K562 (cell line): ENCODE measurements at regions not wholly inside any gene's neighbourhood (a gene's known extent, or its start where the extent isn't known, plus 50 kb on each side); places are given as distances from the start of the nearest gene placed in this dataset.

Source experiments
- ATAC-seq: fragments of 200-7000 bp; cut with Tn5 transposase; 3 replicates; pipeline ENCODE4 v1.9.1; 2020; ENCODE audit warnings: moderate library complexity
- BruUV-seq: library from RNA; stranded (reverse); fragments of 400-500 nt; replicated peaks from 2 replicates; lab custom pipeline; 2021; lab: Mats Ljungman, UMichigan
- CTCF ChIA-PET: fragments of 300-600 bp; formaldehyde crosslinking; extraction: SDS; loops from one replicate; lab custom pipeline; 2021; ENCODE audit warnings: low intra/inter-chr PET ratio; lab: Yijun Ruan, JAX
- POLR2A ChIA-PET: fragments of 300-600, 350-650 bp; sonication (Branson Sonifier 250); formaldehyde crosslinking; extraction: SDS; loops from one replicate; lab custom pipeline; 2021; ENCODE audit warnings: antibody characterized with exemption, inconsistent platforms; lab: Yijun Ruan, JAX
- DNase-seq, 4 experiments: peaks; one replicate each; pipeline versions ENCODE4 v3.0.0 to v3.0.0-alpha.2; 2011 to 2018; ENCODE audit warnings: low spot score in 3 of 4, mixed read lengths in 3 of 4; ENCODE audit errors: extremely low read depth in 1 of 4
- FAIRE-seq: peaks from 2 replicates; lab custom pipeline; 2011; peaks lifted over from hg19 to GRCh38; lab: Jason Lieb, UNC
- H2AFZ ChIP-seq: 2 replicates; pipeline ENCODE4 v1.6.0; 2011; ENCODE audit warnings: low read depth, low read length, control low read depth, inconsistent platforms
- H3K27ac ChIP-seq: fragments of 200-600 bp; 3 replicates; pipeline ENCODE4 v1.8.0; 2011; ENCODE audit warnings: low read depth, mild to moderate bottlenecking, control low read depth, inconsistent platforms, low read length, moderate library complexity, mixed read lengths; ENCODE audit errors: extremely low read depth
- H3K27me3 ChIP-seq, 2 experiments: fragments of 300-600 bp in 1 of 2; 2 replicates in 1 of 2; 3 replicates in 1 of 2; pipeline versions ENCODE4 v1.6.0 to v1.8.0; 2011; ENCODE audit warnings: inconsistent platforms in 2 of 2, low read length in 2 of 2, mild to moderate bottlenecking in 1 of 2, mixed read lengths in 1 of 2, moderate library complexity in 1 of 2; ENCODE audit not compliant: control insufficient read depth in 2 of 2, insufficient read depth in 2 of 2
- H3K36me3 ChIP-seq: fragments of 300-600 bp; 3 replicates; pipeline ENCODE4 v1.8.0; 2011; ENCODE audit warnings: mild to moderate bottlenecking, low read length, inconsistent platforms; ENCODE audit not compliant: control insufficient read depth, insufficient read depth
- H3K4me1 ChIP-seq, 2 experiments: fragments of 200-600 bp in 1 of 2; replicated peaks in 1 of 2; 2 replicates in 1 of 2; 3 replicates in 1 of 2; pipeline versions ENCODE4 v1.5.1 to v1.8.0; 2011; ENCODE audit warnings: inconsistent platforms in 2 of 2, low read length in 2 of 2, mild to moderate bottlenecking in 1 of 2, mixed read lengths in 1 of 2, moderate library complexity in 1 of 2; ENCODE audit not compliant: control insufficient read depth in 2 of 2, insufficient read depth in 2 of 2
- H3K4me2 ChIP-seq: 2 replicates; pipeline ENCODE4 v1.6.1; 2011; ENCODE audit warnings: low read length, control low read depth, inconsistent platforms, mixed read lengths; ENCODE audit not compliant: insufficient read depth
- H3K4me3 ChIP-seq: fragments of 200-600 bp; sonication (generic), shearing (Covaris generic); 2 replicates; pipeline ENCODE4 v1.5.1; 2016; ENCODE audit warnings: control low read depth, inconsistent platforms
- H3K79me2 ChIP-seq: fragments of 200-600 bp; 3 replicates; pipeline ENCODE4 v1.8.0; 2011; ENCODE audit warnings: low read length, inconsistent platforms; ENCODE audit not compliant: control insufficient read depth, insufficient read depth
- H3K9ac ChIP-seq, 2 experiments: 2 replicates each; pipeline versions ENCODE4 v1.6.0 to v1.6.1; 2011; ENCODE audit warnings: low read depth in 2 of 2, low read length in 2 of 2, control low read depth in 1 of 2, inconsistent platforms in 1 of 2, mild to moderate bottlenecking in 1 of 2, mixed read lengths in 1 of 2; ENCODE audit not compliant: insufficient read depth in 1 of 2
- H3K9me1 ChIP-seq: one replicate; pipeline ENCODE4 v1.6.0; 2011; ENCODE audit warnings: inconsistent platforms, mild to moderate bottlenecking, low read length, moderate library complexity; ENCODE audit not compliant: control insufficient read depth, insufficient read depth
- H3K9me3 ChIP-seq: replicated peaks from 2 replicates; pipeline ENCODE4 v1.5.1; 2011; ENCODE audit warnings: low read depth, low read length, inconsistent platforms; ENCODE audit not compliant: control insufficient read depth, insufficient read depth
- H4K20me1 ChIP-seq: replicated peaks from 2 replicates; pipeline ENCODE4 v1.6.1; 2011; ENCODE audit warnings: low read length, inconsistent platforms, mixed read lengths; ENCODE audit not compliant: control insufficient read depth, insufficient read depth
- C11orf30 ChIP-seq: fragments of 450-650 bp; IDR thresholded peaks from 2 replicates; pipeline ENCODE4 v1.6.1; 2016; ENCODE audit warnings: low read depth, mild to moderate bottlenecking
- CBFB ChIP-seq: sonication (generic); formaldehyde crosslinking; IDR thresholded peaks from 2 replicates; pipeline ENCODE4 v1.4.0; 2020; ENCODE audit warnings: mild to moderate bottlenecking, missing genetic modification reagents
- CTCF ChIP-seq, 3 experiments: IDR thresholded peaks in 2 of 3; conservative IDR thresholded peaks in 1 of 3; 2 replicates each; pipeline ENCODE4 v1.5.1; 2011 to 2012; ENCODE audit warnings: low read length in 3 of 3, mild to moderate bottlenecking in 3 of 3, control low read depth in 2 of 3, improper control_type of control experiment in 1 of 3, inconsistent platforms in 1 of 3, low read depth in 1 of 3, mixed read lengths in 1 of 3, moderate library complexity in 1 of 3; ENCODE audit not compliant: insufficient read depth in 2 of 3
- ELK3 ChIP-seq: fragments of 450-650 bp; formaldehyde crosslinking; IDR thresholded peaks from 2 replicates; pipeline ENCODE4 v1.4.0; 2020; ENCODE audit warnings: mild to moderate bottlenecking
- GATAD2A ChIP-seq: fragments of 450-650 bp; IDR thresholded peaks from 2 replicates; pipeline ENCODE4 v1.6.1; 2017
- GTF2E2 ChIP-seq: fragments of 200-800 bp; sonication (Bioruptor generic); IDR thresholded peaks from 2 replicates; pipeline ENCODE4 v1.6.1; 2016; ENCODE audit warnings: missing genetic modification characterization, missing compliant biosample characterization
- HDAC2 ChIP-seq: fragments of 450-650 bp; IDR thresholded peaks from 2 replicates; pipeline ENCODE4 v1.6.1; 2016; ENCODE audit warnings: mild to moderate bottlenecking
- MAX ChIP-seq: sonication (generic); formaldehyde crosslinking; IDR thresholded peaks from 2 replicates; pipeline ENCODE4 v1.9.0; 2022; ENCODE audit warnings: mild to moderate bottlenecking, missing genetic modification reagents
- PML ChIP-seq: IDR thresholded peaks from 2 replicates; pipeline ENCODE4 v1.6.1; 2012; ENCODE audit warnings: low read length, inconsistent platforms
- RAD21 ChIP-seq, 2 experiments: fragments of 250-450 bp in 1 of 2; fragments of 450-650 bp in 1 of 2; sonication (Bioruptor Pico) in 1 of 2; formaldehyde crosslinking in 1 of 2; IDR thresholded peaks in 1 of 2; conservative IDR thresholded peaks in 1 of 2; 2 replicates each; pipeline versions ENCODE4 v1.4.0 to v1.8.0; 2020 to 2022; ENCODE audit warnings: mild to moderate bottlenecking in 2 of 2, moderate library complexity in 1 of 2
- SMARCA5 ChIP-seq: fragments of 450-650 bp; IDR thresholded peaks from 2 replicates; pipeline ENCODE4 v1.6.1; 2016
- THRAP3 ChIP-seq: fragments of 450-650 bp; IDR thresholded peaks from 2 replicates; pipeline ENCODE4 v1.6.1; 2016; ENCODE audit warnings: mild to moderate bottlenecking, inconsistent platforms, borderline replicate concordance
- TRIM25 ChIP-seq: fragments of 450-650 bp; IDR thresholded peaks from 2 replicates; pipeline ENCODE4 v1.7.0; 2016; ENCODE audit warnings: borderline replicate concordance
- ZBTB17 ChIP-seq: fragments of 450-650 bp; formaldehyde crosslinking; IDR thresholded peaks from 2 replicates; pipeline ENCODE4 v1.4.0; 2020; ENCODE audit warnings: mild to moderate bottlenecking
- ZEB2 ChIP-seq: fragments of 450-650 bp; IDR thresholded peaks from 2 replicates; pipeline ENCODE4 v1.6.1; 2016
- ZKSCAN3 ChIP-seq: fragments of 250-450 bp; sonication (Bioruptor Pico); IDR thresholded peaks from 2 replicates; pipeline ENCODE4 v1.4.0; 2020
- ZNF217 ChIP-seq: sonication (generic); formaldehyde crosslinking; IDR thresholded peaks from 2 replicates; pipeline ENCODE4 v1.8.0; 2022; ENCODE audit warnings: mild to moderate bottlenecking, missing genetic modification reagents
- ZNF280B ChIP-seq: fragments of 250-450 bp; sonication (Bioruptor Pico); IDR thresholded peaks from 2 replicates; pipeline ENCODE4 v1.5.1; 2021; ENCODE audit warnings: mild to moderate bottlenecking
- in situ Hi-C: fragments of 300-500 bp; cut with MboI; formaldehyde crosslinking; loops from 4 replicates; pipeline ENCODE4 v1.15.0; 2018; ENCODE audit warnings: inconsistent platforms, mixed read lengths
- intact Hi-C: fragments of 100-400 bp; cut with micrococcal nuclease; formaldehyde crosslinking; loops from 2 replicates; pipeline ENCODE4 v1.14.2; 2022

GRCh38 chr2:138373993-138374408 is 127.6 kb upstream of the SPOPL start (continued):
- TF ChIP-seq ZNF280B (CRISPR knock-in tag) = no peak
- TF ChIP-seq HDAC2 = no peak
- peak; percentile 52 to 69 (median 54); a peak in 5 of 6 replicates for TF ChIP-seq CTCF (IDR thresholded peaks at IDR 0.05 in 2 of 3, conservative IDR thresholded peaks at IDR 0.05 in 1 of 3; ENCODE audit: insufficient read depth in 2 of 3, low read depth in 1 of 3, low read length in 3 of 3)
- TF ChIP-seq THRAP3 = no peak
- peak; percentile 57 to 67 for TF ChIP-seq RAD21 (CRISPR knock-in tag; conservative IDR thresholded peaks at IDR 0.05 in 1 of 2, IDR thresholded peaks at IDR 0.05 in 1 of 2)
- TF ChIP-seq, all 486 proteins: peak for 6

GRCh38 chr2:138381373-138381772 is 120.2 kb upstream of the SPOPL start:
- no peak for FAIRE-seq
- TF ChIP-seq MAX (CRISPR knock-in tag) (no peak), ELK3 (CRISPR knock-in tag) (no peak), PML (no peak), ZEB2 (no peak), SMARCA5 (no peak), GATAD2A (no peak), TRIM25 (no peak), ZNF217 (CRISPR knock-in tag) (no peak), GTF2E2 (tag) (no peak), CBFB (no peak), ZBTB17 (CRISPR knock-in tag) (no peak), C11orf30 (no peak), ZKSCAN3 (CRISPR knock-in tag) (no peak)

More at GRCh38 chr2:138381373-138381772, 120.2 kb upstream of the SPOPL start:
- intact Hi-C loops = no loop called here
- in situ Hi-C loops = no loop called here
- Histone ChIP-seq H4K20me1 (no peaks in the 10 kb centered on the region), H3K9me3 (no peaks in the 10 kb centered on the region), H3K27me3 (no peaks in the 10 kb centered on the region), H3K27ac (no peak overlapping the region), H3K9me1 (no peaks in the 10 kb centered on the region), H2AFZ (no peak overlapping the region), H3K79me2 (no peaks in the 10 kb centered on the region), H3K4me2 (no peak overlapping the region), H3K4me3 (no peak overlapping the region), H3K4me1 (no peaks in the 10 kb centered on the region), H3K36me3 (no peaks in the 10 kb centered on the region), H3K9ac (no peak overlapping the region)
- no TSS peak for BruUV-seq
- ATAC-seq = no peak
- POLR2A ChIA-PET = no interaction called here
- DNase-seq = no peak
- CTCF ChIA-PET = no interaction called here
